HG02981 (cell line): ENCODE measurements at regions not wholly inside any gene's neighbourhood (a gene's known extent, or its start where the extent isn't known, plus 50 kb on each side); places are given as distances from the start of the nearest gene placed in this dataset.

Experiments used
- ATAC-seq: cut with Tn5 transposase; IDR thresholded peaks from one replicate; pipeline ENCODE4 v1.9.1; 2021; ENCODE audit warnings: mild to moderate bottlenecking, moderate library complexity; ENCODE audit not compliant: unreplicated experiment

GRCh38 chr5:96248131-96248530 lies 184.9 kb downstream of the PCSK1 start:
- no peak for ATAC-seq

- no peak for ATAC-seq
These were observed 185.3 kb downstream of the PCSK1 start for GRCh38 chr5:96247708-96248107.

GRCh38 chr5:96247097-96247701 lies 185.8 kb downstream of the PCSK1 start:
- no peak for ATAC-seq

- no peak for ATAC-seq
These were observed 187.6 kb downstream of the PCSK1 start for GRCh38 chr5:96245140-96246091.

- ATAC-seq = no peak
These were observed 188.4 kb downstream of the PCSK1 start for GRCh38 chr5:96244696-96245095.

- ATAC-seq = no peak
These were observed 189.2 kb downstream of the PCSK1 start for GRCh38 chr5:96243862-96244261.

GRCh38 chr5:96243203-96243602 lies 189.8 kb downstream of the PCSK1 start:
- no peak for ATAC-seq

- no peak for ATAC-seq
These were observed 190.5 kb downstream of the PCSK1 start for GRCh38 chr5:96242571-96242970.

- ATAC-seq = no peak
These were observed 196.2 kb downstream of the PCSK1 start for GRCh38 chr5:96236831-96237230.

GRCh38 chr5:96236051-96236450 lies 197.0 kb downstream of the PCSK1 start:
- no peak for ATAC-seq

GRCh38 chr5:96235008-96235910 lies 197.8 kb downstream of the PCSK1 start:
- ATAC-seq = no peak

- ATAC-seq = no peak
These were observed 200.4 kb downstream of the PCSK1 start for GRCh38 chr5:96232602-96233001.

- ATAC-seq = no peak
These were observed 203.9 kb downstream of the PCSK1 start for GRCh38 chr5:96229188-96229587.

- no peak for ATAC-seq
These were observed 204.6 kb downstream of the PCSK1 start for GRCh38 chr5:96228408-96228807.

GRCh38 chr5:96227957-96228356 lies 205.1 kb downstream of the PCSK1 start:
- no peak for ATAC-seq

- ATAC-seq = no peak
These were observed 206.0 kb downstream of the PCSK1 start for GRCh38 chr5:96226941-96227552.

GRCh38 chr5:96222129-96222528 lies 210.9 kb downstream of the PCSK1 start:
- no peak for ATAC-seq

GRCh38 chr5:96220610-96221390 lies 212.2 kb downstream of the PCSK1 start:
- ATAC-seq = peak; percentile 64

GRCh38 chr5:96219580-96220281 lies 213.3 kb downstream of the PCSK1 start:
- no peak for ATAC-seq
